IMR-90 (cell line): ENCODE measurements at regions not wholly inside any gene's neighbourhood (a gene's known extent, or its start where the extent isn't known, plus 50 kb on each side); places are given as distances from the start of the nearest gene placed in this dataset.

Source experiments
- ATAC-seq: fragments of 200-7000 bp; cut with Tn5 transposase; 2 replicates; pipeline ENCODE4 v1.9.1; 2020; ENCODE audit warnings: low read depth, mild to moderate bottlenecking, moderate library complexity
- BruUV-seq: library from RNA; stranded (reverse); fragments of 400-500 nt; replicated peaks from 2 replicates; lab custom pipeline; 2021; lab: Mats Ljungman, UMichigan
- CTCF ChIA-PET: fragments of 300-600 bp; formaldehyde crosslinking; extraction: SDS; loops from one replicate; lab custom pipeline; 2021; ENCODE audit warnings: antibody characterized with exemption; lab: Yijun Ruan, JAX
- POLR2A ChIA-PET: fragments of 300-600 bp; sonication (Branson Sonifier 250); formaldehyde crosslinking; loops from one replicate; lab custom pipeline; 2022; ENCODE audit warnings: antibody characterized with exemption; ENCODE audit not compliant: unreplicated experiment; lab: Charles Lee
- DNase-seq: peaks from one replicate; pipeline ENCODE4 v3.0.0; 2013
- H2AFZ ChIP-seq: replicated peaks from 2 replicates; pipeline ENCODE3; 2013; ENCODE audit warnings: low read length, mild to moderate bottlenecking; ENCODE audit not compliant: poor library complexity
- H2AK5ac ChIP-seq: 2 replicates; pipeline ENCODE4 v1.6.1; 2013; ENCODE audit warnings: low read depth, low read length, inconsistent platforms
- H2AK9ac ChIP-seq: replicated peaks from 2 replicates; pipeline ENCODE3; 2013; ENCODE audit warnings: mild to moderate bottlenecking, low read depth, low read length, moderate library complexity; ENCODE audit not compliant: poor library complexity
- H2BK120ac ChIP-seq: 2 replicates; pipeline ENCODE4 v1.6.1; 2013; ENCODE audit warnings: low read depth, low read length, inconsistent platforms
- H2BK15ac ChIP-seq: 3 replicates; pipeline ENCODE4 v1.6.1; 2013; ENCODE audit warnings: low read depth, low read length, inconsistent platforms
- H2BK20ac ChIP-seq: 2 replicates; pipeline ENCODE4 v1.6.1; 2013; ENCODE audit warnings: low read depth, mild to moderate bottlenecking, inconsistent platforms, low read length, moderate library complexity
- H2BK5ac ChIP-seq: 2 replicates; pipeline ENCODE4 v1.6.1; 2013; ENCODE audit warnings: mild to moderate bottlenecking, low read depth, low read length, inconsistent platforms; ENCODE audit not compliant: poor library complexity, severe bottlenecking
- H3K14ac ChIP-seq: replicated peaks from 2 replicates; pipeline ENCODE4 v1.6.1; 2013; ENCODE audit warnings: low read depth, low read length, inconsistent platforms
- H3K18ac ChIP-seq: 2 replicates; pipeline ENCODE4 v1.6.1; 2013; ENCODE audit warnings: low read depth, low read length, control low read depth
- H3K23ac ChIP-seq: 2 replicates; pipeline ENCODE4 v1.6.1; 2013; ENCODE audit warnings: low read depth, low read length, inconsistent platforms
- H3K27ac ChIP-seq: 2 replicates; pipeline ENCODE4 v1.5.1; 2013; ENCODE audit warnings: mild to moderate bottlenecking, control low read depth, low read length; ENCODE audit not compliant: insufficient read depth
- H3K27me3 ChIP-seq: 2 replicates; pipeline ENCODE4 v1.6.1; 2013; ENCODE audit warnings: low read length; ENCODE audit not compliant: control insufficient read depth, insufficient read depth
- H3K36me3 ChIP-seq: 2 replicates; pipeline ENCODE4 v1.6.1; 2013; ENCODE audit warnings: low read length, mixed read lengths; ENCODE audit not compliant: control insufficient read depth, insufficient read depth
- H3K4ac ChIP-seq: 2 replicates; pipeline ENCODE4 v1.6.1; 2013; ENCODE audit warnings: low read depth, low read length, inconsistent platforms
- H3K4me1 ChIP-seq: 2 replicates; pipeline ENCODE4 v1.6.1; 2013; ENCODE audit warnings: low read length, mixed read lengths; ENCODE audit not compliant: control insufficient read depth, insufficient read depth
- H3K4me2 ChIP-seq: 2 replicates; pipeline ENCODE4 v1.6.1; 2013; ENCODE audit warnings: low read depth, mild to moderate bottlenecking, control low read depth, low read length, moderate library complexity
- H3K4me3 ChIP-seq: 2 replicates; pipeline ENCODE4 v1.5.1; 2013; ENCODE audit warnings: low read depth, mild to moderate bottlenecking, control low read depth, low read length, moderate library complexity; ENCODE audit not compliant: insufficient read depth
- H3K56ac ChIP-seq: 2 replicates; pipeline ENCODE4 v1.6.1; 2013; ENCODE audit warnings: low read length, inconsistent platforms; ENCODE audit not compliant: insufficient read depth; ENCODE audit errors: extremely low read depth
- H3K79me1 ChIP-seq, 2 experiments: 2 replicates each; pipeline ENCODE4 v1.6.1; 2013; ENCODE audit warnings: low read length in 2 of 2, inconsistent platforms in 1 of 2, low read depth in 1 of 2
- H3K9ac ChIP-seq: 2 replicates; pipeline ENCODE4 v1.6.1; 2013; ENCODE audit warnings: low read depth, low read length, control low read depth
- H3K9me1 ChIP-seq: 2 replicates; pipeline ENCODE4 v1.6.1; 2013; ENCODE audit warnings: low read length, inconsistent platforms; ENCODE audit not compliant: insufficient read depth
- H3K9me3 ChIP-seq: 2 replicates; pipeline ENCODE4 v1.6.1; 2013; ENCODE audit warnings: low read length; ENCODE audit not compliant: control insufficient read depth, insufficient read depth
- H4K20me1 ChIP-seq: 2 replicates; pipeline ENCODE4 v1.6.1; 2013; ENCODE audit warnings: low read length, inconsistent platforms; ENCODE audit not compliant: insufficient read depth
- H4K5ac ChIP-seq: 2 replicates; pipeline ENCODE4 v1.6.1; 2013; ENCODE audit warnings: mild to moderate bottlenecking, low read depth, low read length, control low read depth
- H4K8ac ChIP-seq, 2 experiments: 2 replicates each; pipeline ENCODE4 v1.6.1; 2013; ENCODE audit warnings: low read depth in 2 of 2, low read length in 2 of 2, control low read depth in 1 of 2, inconsistent platforms in 1 of 2
- H4K91ac ChIP-seq: 2 replicates; pipeline ENCODE4 v1.6.1; 2013; ENCODE audit warnings: low read depth, low read length, inconsistent platforms; ENCODE audit not compliant: insufficient read depth
- BHLHE40 ChIP-seq: fragments of 150-350 bp; IDR thresholded peaks from 2 replicates; pipeline ENCODE4 v1.6.1; 2016; ENCODE audit warnings: mild to moderate bottlenecking, low read depth, low read length
- CEBPB ChIP-seq: IDR thresholded peaks from 2 replicates; pipeline ENCODE4 v1.6.1; 2012; ENCODE audit warnings: low read depth, low read length, improper control_type of control experiment
- CHD1 ChIP-seq: IDR thresholded peaks from 2 replicates; pipeline ENCODE4 v1.6.1; 2012; ENCODE audit warnings: low read depth, low read length, improper control_type of control experiment
- CTCF ChIP-seq: conservative IDR thresholded peaks from 2 replicates; pipeline ENCODE4 v1.5.1; 2012; ENCODE audit warnings: mild to moderate bottlenecking, low read depth, low read length, improper control_type of control experiment
- ELK1 ChIP-seq: fragments of 150-350 bp; IDR thresholded peaks from 2 replicates; pipeline ENCODE4 v1.6.1; 2016; ENCODE audit warnings: low read depth, mild to moderate bottlenecking, low read length, moderate library complexity, borderline replicate concordance
- FOS ChIP-seq: fragments of 150-350 bp; IDR thresholded peaks from 2 replicates; pipeline ENCODE4 v1.6.1; 2016; ENCODE audit warnings: low read depth, low read length
- MAFK ChIP-seq: IDR thresholded peaks from 2 replicates; pipeline ENCODE4 v1.6.1; 2012; ENCODE audit warnings: low read depth, low read length, improper control_type of control experiment
- MAZ ChIP-seq: IDR thresholded peaks from 2 replicates; pipeline ENCODE4 v1.6.1; 2012; ENCODE audit warnings: low read depth, mild to moderate bottlenecking, low read length, improper control_type of control experiment, moderate library complexity, borderline replicate concordance
- MXI1 ChIP-seq: IDR thresholded peaks from 2 replicates; pipeline ENCODE4 v1.6.1; 2012; ENCODE audit warnings: low read depth, mild to moderate bottlenecking, low read length, moderate library complexity, borderline replicate concordance
- NFE2L2 ChIP-seq: fragments of 150-350 bp; IDR thresholded peaks from 2 replicates; pipeline ENCODE4 v1.6.1; 2016; ENCODE audit warnings: low read depth, mild to moderate bottlenecking, low read length
- POLR2A ChIP-seq: IDR thresholded peaks from 2 replicates; pipeline ENCODE4 v1.6.1; 2012; ENCODE audit warnings: mild to moderate bottlenecking, low read depth, low read length
- RAD21 ChIP-seq: IDR thresholded peaks from 2 replicates; pipeline ENCODE4 v1.6.1; 2012; ENCODE audit warnings: low read length, improper control_type of control experiment
- RCOR1 ChIP-seq: IDR thresholded peaks from 2 replicates; pipeline ENCODE4 v1.6.1; 2012; ENCODE audit warnings: mild to moderate bottlenecking, low read length, improper control_type of control experiment; ENCODE audit not compliant: insufficient replicate concordance
- RFX5 ChIP-seq: IDR thresholded peaks from 2 replicates; pipeline ENCODE4 v1.8.0; 2012; ENCODE audit warnings: low read depth, mild to moderate bottlenecking, low read length, moderate library complexity
- SMC3 ChIP-seq: fragments of 150-350 bp; IDR thresholded peaks from 2 replicates; pipeline ENCODE4 v1.6.1; 2016; ENCODE audit warnings: low read depth, mild to moderate bottlenecking, antibody characterized with exemption, low read length, moderate library complexity
- WGBS, 2 experiments: methylation state at CpG; one replicate each; pipeline versions ENCODE4 v1.1.5 to v1.1.7; 2013; ENCODE audit warnings: missing lambda C conversion rate in 2 of 2; ENCODE audit not compliant: insufficient read length in 1 of 2; ENCODE audit errors: extremely low coverage in 2 of 2; 5-methylcytosine and 5-hydroxymethylcytosine counted together
- dilution Hi-C: fragments of 300-500 bp; cut with HindIII; formaldehyde crosslinking; loops from one replicate; pipeline ENCODE4 v1.14.3; 2018; ENCODE audit warnings: low sequenced_read_pairs; ENCODE audit not compliant: unreplicated experiment
- in situ Hi-C: fragments of 300-500 bp; cut with MboI; formaldehyde crosslinking; loops from 3 replicates; pipeline ENCODE4 v1.14.3; 2019; ENCODE audit warnings: low sequenced_read_pairs, inconsistent platforms, mixed read lengths
- intact Hi-C: fragments of 100-400 bp; cut with micrococcal nuclease; formaldehyde crosslinking; loops from 2 replicates; pipeline ENCODE4 v1.10.0; 2022
- TF ChIP-seq, protein P1 (sequence below): fragments of 150-350 bp; IDR thresholded peaks from 2 replicates; pipeline ENCODE4 v1.6.1; 2017; ENCODE audit warnings: mild to moderate bottlenecking, antibody characterized with exemption, low read length, low read depth

DNA sequence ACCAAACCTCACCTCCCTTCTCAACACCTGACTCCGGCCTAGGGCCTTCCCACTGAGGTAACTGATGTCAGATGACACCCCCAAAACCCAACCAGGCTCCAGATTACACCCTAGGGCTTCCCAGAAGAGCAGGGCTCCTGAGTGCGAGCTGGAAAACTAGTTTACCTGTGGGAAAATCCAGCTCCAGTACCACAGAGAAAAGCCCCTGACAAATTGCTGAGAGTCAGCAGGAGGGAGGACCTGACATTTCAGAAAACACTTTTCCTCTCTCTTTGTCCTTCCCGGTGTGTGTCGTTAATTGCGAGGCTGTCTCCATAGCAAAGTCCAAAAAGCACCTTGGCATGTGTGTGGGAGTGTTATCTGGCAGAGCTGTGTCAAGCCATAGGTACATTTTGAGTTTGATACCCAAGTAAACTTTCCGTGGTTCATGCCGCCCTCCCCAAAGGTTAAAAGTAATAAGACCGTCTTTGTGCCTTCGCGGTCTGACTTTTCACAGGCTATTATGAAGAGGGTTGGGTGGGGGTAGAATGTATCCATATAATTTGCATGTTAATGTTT lies 79.8 kb upstream of the FNDC3B start:
- H4K8ac ChIP-seq = no peak overlapping the region
- CTCF ChIA-PET = no interaction called here
- no CpG with 5 or more reads among the region's 10 CpGs for WGBS, 2 experiments

More for the DNA sequence above, 79.8 kb upstream of the FNDC3B start:
- Histone ChIP-seq H3K4me1 (no peaks in the 10 kb centered on the region), H4K20me1 (no peaks in the 10 kb centered on the region), H3K9me3 (no peaks in the 10 kb centered on the region), H3K9ac (no peak overlapping the region), H4K5ac (no peak overlapping the region), H3K79me1 (no peaks in the 10 kb centered on the region), H3K23ac (no peak overlapping the region), H4K91ac (no peak overlapping the region), H2AK9ac (no peak overlapping the region), H2BK120ac (no peak overlapping the region), H3K36me3 (no peaks in the 10 kb centered on the region), H3K18ac (no peak overlapping the region), H2BK5ac (no peak overlapping the region), H2AFZ (no peak overlapping the region), H2BK15ac (no peak overlapping the region; the same call in 2 of the 3 replicates), H3K4me2 (no peak overlapping the region), H3K56ac (no peak overlapping the region), H3K27me3 (no peaks in the 10 kb centered on the region), H3K14ac (no peak overlapping the region; the same call in 1 of the 2 replicates), H3K27ac (no peak overlapping the region), H3K9me1 (no peaks in the 10 kb centered on the region; the same call in 1 of the 2 replicates), H2BK20ac (no peak overlapping the region), H3K4me3 (no peak overlapping the region), H3K4ac (0 out of 2 replicates have a peak overlapping the region, but pooled peaks have one; percentile 5), H2AK5ac (no peak overlapping the region)
- POLR2A ChIA-PET = no interaction called here
- dilution Hi-C loops = no loop called here
- intact Hi-C loops = no loop called here
- no peak for DNase-seq
- no peak for ATAC-seq
- in situ Hi-C loops = no loop called here
- no peak for TF ChIP-seq BHLHE40
- TF ChIP-seq CHD1 = no peak
- no peak for TF ChIP-seq ELK1
- TF ChIP-seq RFX5 = no peak
- no peak for TF ChIP-seq POLR2A
- TF ChIP-seq CTCF = no peak
- TF ChIP-seq NFE2L2 = no peak
- no peak for TF ChIP-seq MAFK
- TF ChIP-seq, protein P1, sequence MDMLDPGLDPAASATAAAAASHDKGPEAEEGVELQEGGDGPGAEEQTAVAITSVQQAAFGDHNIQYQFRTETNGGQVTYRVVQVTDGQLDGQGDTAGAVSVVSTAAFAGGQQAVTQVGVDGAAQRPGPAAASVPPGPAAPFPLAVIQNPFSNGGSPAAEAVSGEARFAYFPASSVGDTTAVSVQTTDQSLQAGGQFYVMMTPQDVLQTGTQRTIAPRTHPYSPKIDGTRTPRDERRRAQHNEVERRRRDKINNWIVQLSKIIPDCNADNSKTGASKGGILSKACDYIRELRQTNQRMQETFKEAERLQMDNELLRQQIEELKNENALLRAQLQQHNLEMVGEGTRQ = no peak
- TF ChIP-seq MXI1 = no peak
- TF ChIP-seq RCOR1 = no peak
- TF ChIP-seq FOS = no peak
- no peak for TF ChIP-seq SMC3
- no peak for TF ChIP-seq CEBPB
- no peak for TF ChIP-seq RAD21
- TF ChIP-seq MAZ = no peak
- no TSS peak for BruUV-seq
